Retina (tissue), 1 donor: ENCODE measurements at regions not wholly inside any gene's neighbourhood (a gene's known extent, or its start where the extent isn't known, plus 50 kb on each side); places are given as distances from the start of the nearest gene placed in this dataset.
"Not testable (repeated sequence)": the region's sequence is repeated elsewhere in the genome, so short reads cannot be mapped to it uniquely, and the experiment has no call there.

ENCODE experiments used
- DNase-seq: peaks from one replicate; pipeline ENCODE4 v3.0.0-alpha.2; 2016

GRCh38 chr18:8882632-8883408, 177.5 kb downstream of the MTCL1 start:
- DNase-seq, result no peak

GRCh38 chr18:8883409-8883668, 178.0 kb downstream of the MTCL1 start:
- no peak for DNase-seq

- DNase-seq, result not testable (repeated sequence)
These were observed 182.5 kb downstream of the MTCL1 start for GRCh38 chr18:8887877-8888276.

- no peak for DNase-seq
These were observed 184.1 kb downstream of the MTCL1 start for GRCh38 chr18:8889489-8889888.

GRCh38 chr18:8890503-8890902, 185.1 kb downstream of the MTCL1 start:
- not testable (repeated sequence) for DNase-seq

- no peak for DNase-seq
These were observed 185.7 kb downstream of the MTCL1 start for GRCh38 chr18:8890957-8891464.

- no peak for DNase-seq
These were observed 187.9 kb downstream of the MTCL1 start for GRCh38 chr18:8893221-8893620.

- no peak for DNase-seq
These were observed 188.4 kb downstream of the MTCL1 start for GRCh38 chr18:8893628-8894231.

- DNase-seq, result no peak
These were observed 189.5 kb downstream of the MTCL1 start for GRCh38 chr18:8894823-8895222.

GRCh38 chr18:8895341-8895740, 190.0 kb downstream of the MTCL1 start:
- DNase-seq, result no peak

GRCh38 chr18:8895987-8896619, 190.7 kb downstream of the MTCL1 start:
- no peak for DNase-seq

GRCh38 chr18:8899000-8899399, 193.6 kb downstream of the MTCL1 start:
- no peak for DNase-seq

GRCh38 chr18:8900552-8900951, 195.2 kb downstream of the MTCL1 start:
- DNase-seq, result no peak

GRCh38 chr18:8901019-8901418, 195.7 kb downstream of the MTCL1 start:
- no peak for DNase-seq

- DNase-seq, result no peak
These were observed 198.2 kb upstream of the NDUFV2 start for GRCh38 chr18:8904316-8904715.

- no peak for DNase-seq
These were observed 193.5 kb upstream of the NDUFV2 start for GRCh38 chr18:8908792-8909510.

- no peak for DNase-seq
These were observed 192.2 kb upstream of the NDUFV2 start for GRCh38 chr18:8910186-8910822.

GRCh38 chr18:8910843-8911242, 191.7 kb upstream of the NDUFV2 start:
- DNase-seq, result peak; percentile 16

GRCh38 chr18:8911408-8912340, 190.8 kb upstream of the NDUFV2 start:
- DNase-seq, result peak; percentile 9

- DNase-seq, result peak; percentile 66
These were observed 189.9 kb upstream of the NDUFV2 start for GRCh38 chr18:8912348-8913326.
